IgD-negative memory B cell (primary cell): ENCODE measurements at regions not wholly inside any gene's neighbourhood (a gene's known extent, or its start where the extent isn't known, plus 50 kb on each side); places are given as distances from the start of the nearest gene placed in this dataset.
"Not testable (repeated sequence)": the region's sequence is repeated elsewhere in the genome, so short reads cannot be mapped to it uniquely, and the experiment has no call there.

Experiments used
- H3K27ac Mint-ChIP-seq, 3 donors: one replicate each; pipeline ENCODE4 v1.8.0; 2020 to 2022; ENCODE audit warnings: mild to moderate bottlenecking in 3 of 3, mixed read lengths in 3 of 3, moderate library complexity in 1 of 3
- H3K27me3 Mint-ChIP-seq: one replicate; pipeline ENCODE4 v1.8.0; 2021; ENCODE audit warnings: mixed read lengths
- H3K36me3 Mint-ChIP-seq: one replicate; pipeline ENCODE4 v1.8.0; 2020; ENCODE audit warnings: mild to moderate bottlenecking, mixed read lengths
- H3K4me1 Mint-ChIP-seq, 3 donors: one replicate each; pipeline ENCODE4 v1.8.0; 2020 to 2022; ENCODE audit warnings: mixed read lengths in 3 of 3, mild to moderate bottlenecking in 1 of 3
- H3K4me3 Mint-ChIP-seq, 4 donors: one replicate each; pipeline ENCODE4 v1.8.0; 2020 to 2022; ENCODE audit warnings: mild to moderate bottlenecking in 4 of 4, mixed read lengths in 4 of 4, moderate library complexity in 3 of 4
- H3K9me3 Mint-ChIP-seq, 3 donors: one replicate each; pipeline ENCODE4 v1.8.0; 2020 to 2021; ENCODE audit warnings: mixed read lengths in 3 of 3, mild to moderate bottlenecking in 1 of 3

- not testable (repeated sequence) for H3K27me3 Mint-ChIP-seq, H3K27ac Mint-ChIP-seq, H3K4me1 Mint-ChIP-seq, H3K9me3 Mint-ChIP-seq, H3K36me3 Mint-ChIP-seq, H3K4me3 Mint-ChIP-seq
Observed at GRCh38 chr10:44246700-44247099, 138.2 kb downstream of the CXCL12 start.

DNA sequence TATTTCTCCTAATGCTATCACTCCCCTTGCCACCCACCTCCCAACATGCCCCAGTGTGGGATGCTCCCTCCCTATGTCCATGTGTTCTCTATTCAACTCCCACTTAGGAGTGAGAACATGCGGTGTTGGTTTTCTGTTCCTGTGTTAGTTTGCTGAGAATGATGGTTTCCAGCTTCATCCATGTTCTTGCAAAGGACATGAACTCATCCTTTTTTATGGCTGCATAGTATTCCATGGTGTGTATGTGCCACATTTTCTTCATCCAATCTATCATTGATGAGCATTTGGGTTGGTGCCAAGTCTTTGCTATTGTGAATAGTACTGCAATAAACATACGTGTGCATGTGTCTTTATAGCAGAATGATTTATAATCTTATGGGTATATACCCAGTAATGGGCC, 138.6 kb downstream of the CXCL12 start:
- not testable (repeated sequence) for H3K4me3 Mint-ChIP-seq, H3K4me1 Mint-ChIP-seq, H3K9me3 Mint-ChIP-seq, H3K27me3 Mint-ChIP-seq, H3K36me3 Mint-ChIP-seq, H3K27ac Mint-ChIP-seq

DNA sequence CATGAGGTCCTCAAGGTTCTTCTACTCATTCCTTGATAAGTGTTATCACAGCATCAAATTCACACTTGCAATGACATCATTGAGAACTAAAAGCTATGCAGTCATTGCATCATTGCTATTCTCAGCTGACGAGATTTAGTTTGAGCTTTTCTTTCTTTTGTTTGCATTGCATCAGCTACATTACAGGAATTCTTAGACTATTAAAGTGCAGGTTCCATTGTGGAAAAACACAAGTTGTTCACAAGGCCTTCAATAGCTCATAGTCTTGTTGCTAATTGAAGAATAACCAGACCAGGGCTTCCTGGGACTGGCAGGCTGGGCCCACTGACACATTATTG, 139.3 kb downstream of the CXCL12 start:
- peaks cover 1 to 10% (median 4%) of the 10 kb centered on the region in 3 donors for H3K9me3 Mint-ChIP-seq
- no peak overlapping the region for H3K27ac Mint-ChIP-seq
- no peak overlapping the region for H3K4me3 Mint-ChIP-seq
- H3K4me1 Mint-ChIP-seq: no peaks in the 10 kb centered on the region
- H3K36me3 Mint-ChIP-seq: no peaks in the 10 kb centered on the region
- no peaks in the 10 kb centered on the region for H3K27me3 Mint-ChIP-seq

DNA sequence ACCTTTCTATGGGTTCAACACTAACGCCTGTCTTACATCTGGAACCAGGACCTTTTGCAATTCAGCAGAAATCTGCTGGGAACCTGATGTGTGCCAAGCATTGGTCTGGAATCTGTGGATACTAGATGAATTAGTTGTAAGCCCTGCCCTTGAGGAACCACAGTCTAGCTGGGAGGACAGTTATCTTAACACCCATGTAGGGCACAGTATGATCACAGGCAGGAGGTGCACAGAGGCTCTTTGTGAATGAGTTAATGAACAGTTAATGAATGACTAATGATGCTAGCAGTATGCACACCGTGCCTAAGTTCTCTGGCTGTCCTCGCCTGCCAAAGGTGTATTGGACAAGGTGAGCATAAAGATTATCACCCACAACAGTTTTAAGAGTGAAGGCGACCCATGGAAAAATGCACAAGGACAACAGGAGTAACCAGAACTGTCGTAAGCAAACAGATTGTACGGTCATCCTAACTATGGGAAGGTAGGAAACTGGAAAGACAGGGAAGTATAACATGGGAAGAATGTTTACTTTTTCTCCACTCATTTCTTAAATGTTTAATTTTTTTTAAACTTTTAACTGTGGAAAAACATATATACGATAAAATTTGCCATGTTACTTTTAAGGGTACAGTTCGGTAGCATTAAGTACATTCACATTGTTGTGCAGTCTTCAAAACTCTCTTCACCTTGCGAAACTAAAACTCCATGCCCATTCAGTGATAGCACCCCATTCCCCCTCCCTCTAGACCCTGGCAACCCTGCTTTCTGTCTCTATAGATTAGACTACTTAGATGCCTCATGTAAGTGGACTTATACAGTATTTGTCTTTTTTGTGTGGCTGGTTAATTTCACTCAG, 139.9 kb downstream of the CXCL12 start:
- no peaks in the 10 kb centered on the region for H3K36me3 Mint-ChIP-seq
- no peaks in the 10 kb centered on the region for H3K4me1 Mint-ChIP-seq
- H3K9me3 Mint-ChIP-seq: peaks cover 1 to 10% (median 4%) of the 10 kb centered on the region in 3 donors
- no peak overlapping the region for H3K27ac Mint-ChIP-seq
- no peaks in the 10 kb centered on the region for H3K27me3 Mint-ChIP-seq
- H3K4me3 Mint-ChIP-seq: no peak overlapping the region

- H3K4me3 Mint-ChIP-seq: no peak overlapping the region
- no peaks in the 10 kb centered on the region for H3K4me1 Mint-ChIP-seq
- H3K27me3 Mint-ChIP-seq: no peaks in the 10 kb centered on the region
- H3K27ac Mint-ChIP-seq: no peak overlapping the region
- H3K9me3 Mint-ChIP-seq: peaks cover 1 to 10% (median 4%) of the 10 kb centered on the region in 3 donors
- H3K36me3 Mint-ChIP-seq: no peaks in the 10 kb centered on the region
Observed at GRCh38 chr10:44243851-44244510, 140.9 kb downstream of the CXCL12 start.

GRCh38 chr10:44242826-44243225, 142.1 kb downstream of the CXCL12 start:
- no peaks in the 10 kb centered on the region for H3K27me3 Mint-ChIP-seq
- no peaks in the 10 kb centered on the region for H3K36me3 Mint-ChIP-seq
- no peak overlapping the region for H3K27ac Mint-ChIP-seq
- H3K4me3 Mint-ChIP-seq: no peak overlapping the region
- peaks cover 1 to 15% (median 4%) of the 10 kb centered on the region in 3 donors for H3K9me3 Mint-ChIP-seq
- H3K4me1 Mint-ChIP-seq: no peaks in the 10 kb centered on the region

DNA sequence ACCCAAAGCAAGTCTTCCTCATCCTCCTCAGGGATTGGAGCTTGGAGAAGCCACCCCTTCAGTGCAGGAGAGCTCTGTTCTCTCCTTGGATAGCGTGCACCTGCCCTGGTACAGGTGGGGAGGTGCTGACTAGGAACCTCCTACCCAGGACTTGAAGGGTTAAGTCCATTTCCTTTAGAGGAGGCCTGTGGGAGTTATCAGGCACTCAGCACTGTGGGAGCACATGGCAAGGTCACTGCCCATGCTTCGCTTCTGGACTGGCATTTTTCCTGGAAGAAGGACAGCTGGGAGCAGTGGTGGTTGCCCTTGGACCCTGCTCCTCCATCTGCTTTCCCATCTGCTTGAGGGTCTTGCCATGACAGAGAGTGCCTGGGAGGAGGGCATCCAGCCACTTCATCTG, 142.8 kb downstream of the CXCL12 start:
- no peak overlapping the region for H3K4me3 Mint-ChIP-seq

DNA sequence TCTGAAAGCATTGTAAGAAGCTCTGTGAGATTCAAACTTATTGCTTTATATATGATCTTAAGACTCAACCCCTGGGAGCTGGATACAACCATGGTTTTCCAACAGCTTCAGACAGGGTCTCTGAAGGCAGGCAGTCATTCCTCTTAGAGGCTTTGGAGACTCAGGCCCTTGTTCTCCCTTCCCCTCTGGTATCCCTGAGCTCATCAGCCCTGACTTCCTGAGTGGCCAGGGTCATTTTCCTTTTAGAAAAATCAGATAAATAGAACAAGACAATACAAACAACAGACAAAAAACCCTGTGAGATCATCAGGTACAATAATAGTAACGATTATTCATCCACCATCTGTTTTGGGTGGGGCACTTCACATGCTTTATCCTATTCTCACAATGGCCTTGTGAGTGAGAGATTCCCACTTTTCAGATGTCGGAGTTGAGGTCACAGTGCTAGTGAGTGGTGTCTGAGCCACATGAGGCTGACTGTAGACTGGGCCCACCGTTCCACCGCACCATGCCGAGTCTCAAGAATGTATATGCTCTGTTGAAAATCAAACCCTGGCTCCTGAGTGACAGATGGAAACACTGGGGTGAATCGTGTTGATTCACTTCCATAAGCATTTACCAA, 144.2 kb downstream of the CXCL12 start:
- Mint-ChIP-seq H3K4me1 (no peaks in the 10 kb centered on the region), H3K27me3 (no peaks in the 10 kb centered on the region), H3K4me3 (no peak overlapping the region), H3K36me3 (no peaks in the 10 kb centered on the region), H3K27ac (no peak overlapping the region), H3K9me3 (peaks cover under 1 to 10% (median 2%) of the 10 kb centered on the region in 3 donors)

More for the DNA sequence above, 142.8 kb downstream of the CXCL12 start:
- Mint-ChIP-seq H3K36me3 (no peaks in the 10 kb centered on the region), H3K9me3 (peaks cover 1 to 14% (median 4%) of the 10 kb centered on the region in 3 donors), H3K4me1 (no peaks in the 10 kb centered on the region), H3K27me3 (no peaks in the 10 kb centered on the region), H3K27ac (no peak overlapping the region)

DNA sequence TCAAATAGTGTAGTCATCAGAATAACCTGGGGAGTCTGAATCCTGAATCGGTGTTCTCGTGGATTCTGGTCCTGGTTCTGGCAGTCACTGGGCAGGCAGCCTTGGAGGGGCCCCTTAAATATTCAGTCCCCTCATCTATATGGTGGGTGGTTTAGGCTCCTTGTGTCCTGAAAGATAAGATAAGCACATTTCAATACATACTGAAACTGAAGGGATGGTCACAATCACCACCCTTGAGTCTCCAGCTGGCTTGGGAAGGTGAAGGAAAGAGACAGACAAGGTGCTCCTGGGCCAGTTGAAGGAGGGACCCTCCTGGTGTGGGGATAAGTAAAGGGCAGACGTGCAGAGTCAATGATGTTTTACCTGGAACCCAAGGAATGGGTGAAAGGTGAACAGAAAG, 146.7 kb downstream of the CXCL12 start:
- Mint-ChIP-seq H3K4me1 (no peaks in the 10 kb centered on the region), H3K9me3 (peaks cover 0 to 5% (median 2%) of the 10 kb centered on the region in 3 donors), H3K4me3 (no peak overlapping the region), H3K27me3 (no peaks in the 10 kb centered on the region), H3K36me3 (no peaks in the 10 kb centered on the region), H3K27ac (no peak overlapping the region)

DNA sequence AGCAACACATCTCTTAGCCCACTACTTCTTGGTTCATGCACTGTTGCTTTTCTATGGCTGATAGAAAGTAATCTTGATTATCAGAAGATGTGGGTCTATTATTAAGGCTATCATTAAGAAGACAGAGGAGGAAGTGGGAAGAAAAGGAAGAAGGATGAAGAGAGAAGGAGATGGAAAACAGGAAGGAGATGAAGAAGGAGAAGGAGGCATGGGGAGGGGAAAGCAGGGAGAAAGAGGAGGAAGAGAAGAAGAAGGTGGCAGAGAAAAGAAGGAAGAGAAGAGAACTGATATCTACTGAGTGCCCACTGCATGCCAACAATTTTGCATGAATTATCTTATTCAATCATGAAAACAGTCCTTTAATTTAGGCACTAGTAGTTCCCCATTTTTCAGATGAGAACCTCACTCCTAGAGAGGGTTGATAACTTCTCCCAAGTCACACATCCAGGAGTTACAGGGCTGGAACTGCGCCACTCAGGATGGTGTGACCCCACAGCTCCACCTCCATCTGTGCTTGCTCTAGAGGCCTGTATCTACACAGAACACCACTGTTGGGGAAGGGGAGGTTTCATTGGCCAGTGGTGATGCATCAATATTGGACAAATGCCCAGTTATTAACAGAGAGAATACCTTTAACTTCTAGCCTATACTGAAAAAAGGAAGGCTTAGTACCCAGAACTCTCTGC, 147.4 kb downstream of the CXCL12 start:
- Mint-ChIP-seq H3K27ac (no peak overlapping the region), H3K36me3 (no peaks in the 10 kb centered on the region), H3K27me3 (peaks cover 1% of the 10 kb centered on the region), H3K9me3 (peaks cover 0 to 5% (median 0%) of the 10 kb centered on the region in 3 donors), H3K4me1 (no peaks in the 10 kb centered on the region), H3K4me3 (no peak overlapping the region)

- H3K9me3 Mint-ChIP-seq: peaks cover 1 to 14% (median 4%) of the 10 kb centered on the region in 3 donors
- H3K4me1 Mint-ChIP-seq: no peaks in the 10 kb centered on the region
- no peak overlapping the region for H3K4me3 Mint-ChIP-seq
- no peaks in the 10 kb centered on the region for H3K36me3 Mint-ChIP-seq
- H3K27me3 Mint-ChIP-seq: peaks cover 1% of the 10 kb centered on the region
- no peak overlapping the region for H3K27ac Mint-ChIP-seq
Observed at GRCh38 chr10:44235363-44235762, 149.5 kb downstream of the CXCL12 start.

GRCh38 chr10:44234483-44234875, 150.4 kb downstream of the CXCL12 start:
- Mint-ChIP-seq H3K4me3 (no peak overlapping the region), H3K4me1 (no peaks in the 10 kb centered on the region), H3K27ac (no peak overlapping the region), H3K36me3 (no peaks in the 10 kb centered on the region), H3K9me3 (peaks cover 2 to 15% (median 4%) of the 10 kb centered on the region in 3 donors), H3K27me3 (peaks cover 1% of the 10 kb centered on the region)

DNA sequence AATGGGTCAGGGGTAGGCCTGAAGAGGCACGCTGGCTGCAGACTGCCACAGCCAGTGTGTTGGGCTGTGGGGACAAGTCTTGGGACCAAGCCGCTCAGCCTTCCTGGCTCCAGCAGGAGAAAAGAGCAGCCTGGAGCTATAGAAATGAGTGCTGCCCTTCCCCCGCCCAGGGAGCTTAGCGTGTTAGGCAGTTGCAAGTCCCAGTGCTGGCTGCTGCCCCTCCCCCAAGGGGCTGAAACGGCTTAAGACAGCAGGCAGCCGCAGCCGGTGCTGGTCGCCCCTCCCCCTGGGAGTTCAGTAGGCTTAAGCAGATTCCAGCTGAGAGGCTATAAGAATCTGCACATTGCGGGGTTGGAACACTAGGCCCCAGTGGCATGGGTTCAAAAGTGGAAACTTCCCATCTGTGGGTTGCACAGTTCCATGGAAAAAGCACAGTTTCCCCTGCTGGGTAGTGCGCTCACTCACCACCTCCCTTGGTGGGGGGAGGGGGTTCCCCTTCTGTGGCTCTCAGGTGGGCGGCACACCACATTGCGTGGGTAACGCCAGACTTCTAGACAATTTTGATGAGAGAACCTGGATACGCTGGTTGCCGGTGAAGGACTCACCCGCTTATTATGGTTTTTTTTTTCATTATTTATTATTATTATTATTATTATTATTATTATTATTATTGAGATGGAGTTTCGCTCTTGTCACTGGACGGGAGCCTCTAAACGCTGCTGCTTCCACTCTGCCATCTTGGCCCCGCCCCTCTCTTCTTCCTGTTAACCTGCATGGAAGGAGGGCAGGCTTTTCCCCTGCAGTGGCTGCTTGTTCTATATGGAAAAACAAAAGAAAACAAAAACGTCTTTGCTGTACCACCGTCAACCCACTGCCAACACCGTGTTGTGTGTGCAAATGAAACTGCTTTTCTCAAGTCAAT, 151.1 kb downstream of the CXCL12 start:
- Mint-ChIP-seq H3K4me1 (no peaks in the 10 kb centered on the region), H3K4me3 (no peak overlapping the region), H3K36me3 (no peaks in the 10 kb centered on the region), H3K27ac (no peak overlapping the region), H3K9me3 (peaks cover 4 to 15% (median 5%) of the 10 kb centered on the region in 3 donors), H3K27me3 (peaks cover 1% of the 10 kb centered on the region)

GRCh38 chr10:44217274-44217820, 167.6 kb downstream of the CXCL12 start:
- H3K9me3 Mint-ChIP-seq: peaks cover 9 to 29% (median 14%) of the 10 kb centered on the region in 3 donors
- peaks cover 2% of the 10 kb centered on the region for H3K36me3 Mint-ChIP-seq
- H3K4me1 Mint-ChIP-seq: no peaks in the 10 kb centered on the region
- no peak overlapping the region for H3K27ac Mint-ChIP-seq
- peak overlapping the region in 1 of 4 donors; percentile 19 for H3K4me3 Mint-ChIP-seq
- H3K27me3 Mint-ChIP-seq: no peaks in the 10 kb centered on the region
